MG63 (cell line): ENCODE measurements at regions not wholly inside any gene's neighbourhood (a gene's known extent, or its start where the extent isn't known, plus 50 kb on each side); places are given as distances from the start of the nearest gene placed in this dataset.
"Not testable (repeated sequence)": the region's sequence is repeated elsewhere in the genome, so short reads cannot be mapped to it uniquely, and the experiment has no call there.

Experiments
- DNase-seq: peaks from one replicate; pipeline ENCODE4 v3.0.0-alpha.2; 2020
- H3K27me3 ChIP-seq: fragments of 250-450 bp; sonication (Bioruptor Pico); 2 replicates; pipeline ENCODE4 v1.5.1; 2020; ENCODE audit warnings: mild to moderate bottlenecking, moderate library complexity
- H3K36me3 ChIP-seq: fragments of 250-450 bp; sonication (Bioruptor Pico); 2 replicates; pipeline ENCODE4 v1.5.1; 2020; ENCODE audit warnings: mild to moderate bottlenecking, moderate library complexity
- H3K4me3 ChIP-seq: fragments of 250-450 bp; sonication (Bioruptor Pico); 2 replicates; pipeline ENCODE4 v1.5.1; 2020; ENCODE audit warnings: mild to moderate bottlenecking, moderate library complexity
- H3K9me3 ChIP-seq: fragments of 250-450 bp; sonication (Bioruptor Pico); 2 replicates; pipeline ENCODE4 v1.5.1; 2020; ENCODE audit warnings: mild to moderate bottlenecking, moderate library complexity

GRCh38 chr20:52031563-52032303, 159.8 kb downstream of the ZFP64 start:
- peak; percentile 51 for DNase-seq
- H3K36me3 ChIP-seq: no peaks in the 10 kb centered on the region
- H3K4me3 ChIP-seq: no peak overlapping the region
- no peaks in the 10 kb centered on the region for H3K27me3 ChIP-seq
- no peaks in the 10 kb centered on the region for H3K9me3 ChIP-seq

- H3K27me3 ChIP-seq: no peaks in the 10 kb centered on the region
- no peak for DNase-seq
- no peak overlapping the region for H3K4me3 ChIP-seq
- H3K9me3 ChIP-seq: no peaks in the 10 kb centered on the region
- no peaks in the 10 kb centered on the region for H3K36me3 ChIP-seq
Measured at GRCh38 chr20:52031206-52031562, 160.4 kb downstream of the ZFP64 start.

GRCh38 chr20:52029129-52029528, 162.4 kb downstream of the ZFP64 start:
- not testable (repeated sequence) for H3K9me3 ChIP-seq, H3K27me3 ChIP-seq, DNase-seq, H3K4me3 ChIP-seq, H3K36me3 ChIP-seq

- H3K9me3 ChIP-seq: no peaks in the 10 kb centered on the region
- no peaks in the 10 kb centered on the region for H3K36me3 ChIP-seq
- DNase-seq: no peak
- no peak overlapping the region for H3K4me3 ChIP-seq
- H3K27me3 ChIP-seq: no peaks in the 10 kb centered on the region
Measured at GRCh38 chr20:52025938-52026337, 165.6 kb downstream of the ZFP64 start.

- Histone ChIP-seq H3K27me3 (no peaks in the 10 kb centered on the region), H3K4me3 (no peak overlapping the region), H3K9me3 (no peaks in the 10 kb centered on the region), H3K36me3 (no peaks in the 10 kb centered on the region)
- DNase-seq: no peak
Measured at GRCh38 chr20:52019313-52019712, 172.3 kb downstream of the ZFP64 start.

GRCh38 chr20:52017669-52018317, 173.8 kb downstream of the ZFP64 start:
- Histone ChIP-seq H3K27me3 (no peaks in the 10 kb centered on the region), H3K4me3 (no peak overlapping the region), H3K36me3 (no peaks in the 10 kb centered on the region), H3K9me3 (no peaks in the 10 kb centered on the region)
- DNase-seq: no peak

GRCh38 chr20:52016022-52016421, 175.6 kb downstream of the ZFP64 start:
- H3K4me3 ChIP-seq: no peak overlapping the region
- no peak for DNase-seq
- no peaks in the 10 kb centered on the region for H3K27me3 ChIP-seq
- H3K36me3 ChIP-seq: no peaks in the 10 kb centered on the region
- H3K9me3 ChIP-seq: peaks cover 7% of the 10 kb centered on the region

GRCh38 chr20:52015155-52015554, 176.4 kb downstream of the ZFP64 start:
- peaks cover 11% of the 10 kb centered on the region for H3K9me3 ChIP-seq
- no peaks in the 10 kb centered on the region for H3K27me3 ChIP-seq
- no peaks in the 10 kb centered on the region for H3K36me3 ChIP-seq
- no peak overlapping the region for H3K4me3 ChIP-seq
- no peak for DNase-seq

GRCh38 chr20:52012079-52012478, 179.5 kb downstream of the ZFP64 start:
- DNase-seq: no peak
- Histone ChIP-seq H3K4me3 (no peak overlapping the region), H3K27me3 (no peaks in the 10 kb centered on the region), H3K36me3 (no peaks in the 10 kb centered on the region), H3K9me3 (peaks cover 11% of the 10 kb centered on the region)

GRCh38 chr20:52011093-52011492, 180.5 kb downstream of the ZFP64 start:
- Histone ChIP-seq H3K9me3 (peaks cover 11% of the 10 kb centered on the region), H3K36me3 (no peaks in the 10 kb centered on the region), H3K4me3 (no peak overlapping the region), H3K27me3 (no peaks in the 10 kb centered on the region)
- DNase-seq: no peak

GRCh38 chr20:52010541-52010940, 181.0 kb downstream of the ZFP64 start:
- no peak for DNase-seq

GRCh38 chr20:52008874-52009273, 182.7 kb downstream of the ZFP64 start:
- Histone ChIP-seq H3K27me3 (no peaks in the 10 kb centered on the region), H3K4me3 (no peak overlapping the region), H3K9me3 (peaks cover 11% of the 10 kb centered on the region), H3K36me3 (no peaks in the 10 kb centered on the region)
- DNase-seq: no peak

More at GRCh38 chr20:52010541-52010940, 181.0 kb downstream of the ZFP64 start:
- Histone ChIP-seq H3K36me3 (no peaks in the 10 kb centered on the region), H3K27me3 (no peaks in the 10 kb centered on the region), H3K9me3 (peaks cover 11% of the 10 kb centered on the region), H3K4me3 (no peak overlapping the region)

- no peak for DNase-seq
- no peaks in the 10 kb centered on the region for H3K36me3 ChIP-seq
- no peak overlapping the region for H3K4me3 ChIP-seq
- no peaks in the 10 kb centered on the region for H3K27me3 ChIP-seq
- no peaks in the 10 kb centered on the region for H3K9me3 ChIP-seq
Measured at GRCh38 chr20:52004715-52005114, 186.9 kb downstream of the ZFP64 start.

- H3K4me3 ChIP-seq: no peak overlapping the region
- no peak for DNase-seq
- no peaks in the 10 kb centered on the region for H3K9me3 ChIP-seq
- H3K36me3 ChIP-seq: no peaks in the 10 kb centered on the region
- no peaks in the 10 kb centered on the region for H3K27me3 ChIP-seq
Measured at GRCh38 chr20:52004018-52004417, 187.6 kb downstream of the ZFP64 start.

GRCh38 chr20:52003415-52003814, 188.2 kb downstream of the ZFP64 start:
- Histone ChIP-seq H3K36me3 (no peaks in the 10 kb centered on the region), H3K4me3 (no peak overlapping the region), H3K9me3 (no peaks in the 10 kb centered on the region), H3K27me3 (no peaks in the 10 kb centered on the region)
- no peak for DNase-seq

GRCh38 chr20:52001999-52002666, 189.4 kb downstream of the ZFP64 start:
- no peak for DNase-seq
- Histone ChIP-seq H3K27me3 (no peaks in the 10 kb centered on the region), H3K9me3 (no peaks in the 10 kb centered on the region), H3K4me3 (no peak overlapping the region), H3K36me3 (no peaks in the 10 kb centered on the region)

GRCh38 chr20:51997281-51997936, 194.2 kb downstream of the ZFP64 start:
- H3K36me3 ChIP-seq, DNase-seq, H3K27me3 ChIP-seq, H3K9me3 ChIP-seq, H3K4me3 ChIP-seq: not testable (repeated sequence)
